CD4-positive, alpha-beta T cell treated with Interleukin-1 beta for 1 hour (primary cell): ENCODE measurements at regions not wholly inside any gene's neighbourhood (a gene's known extent, or its start where the extent isn't known, plus 50 kb on each side); places are given as distances from the start of the nearest gene placed in this dataset.

ENCODE experiments used
- DNase-seq, 2 donors: peaks; one replicate each; pipeline ENCODE4 v3.0.0-alpha.2; 2020 to 2022

- DNase-seq, result no peak
These were observed 154.6 kb upstream of the GDF10 start for GRCh38 chr10:47145290-47145934.

- DNase-seq, result no peak
These were observed 153.4 kb upstream of the GDF10 start for GRCh38 chr10:47146572-47146971.

GRCh38 chr10:47147186-47147585 lies 152.8 kb upstream of the GDF10 start:
- no peak for DNase-seq

GRCh38 chr10:47150581-47150980 lies 149.4 kb upstream of the GDF10 start:
- no peak for DNase-seq

GRCh38 chr10:47151920-47152319 lies 148.1 kb upstream of the GDF10 start:
- no peak for DNase-seq

GRCh38 chr10:47152861-47153349 lies 147.1 kb upstream of the GDF10 start:
- no peak for DNase-seq

GRCh38 chr10:47154762-47155161 lies 145.2 kb upstream of the GDF10 start:
- DNase-seq, result no peak

GRCh38 chr10:47156873-47157272 lies 143.1 kb upstream of the GDF10 start:
- DNase-seq, result no peak

- DNase-seq, result no peak
These were observed 141.6 kb upstream of the GDF10 start for GRCh38 chr10:47158116-47159071.

GRCh38 chr10:47159361-47160260 lies 140.4 kb upstream of the GDF10 start:
- no peak for DNase-seq

- no peak for DNase-seq
These were observed 139.6 kb upstream of the GDF10 start for GRCh38 chr10:47160261-47160908.

GRCh38 chr10:47160967-47161366 lies 139.0 kb upstream of the GDF10 start:
- no peak for DNase-seq

- no peak for DNase-seq
These were observed 138.5 kb upstream of the GDF10 start for GRCh38 chr10:47161465-47161864.

GRCh38 chr10:47164126-47164799 lies 135.7 kb upstream of the GDF10 start:
- DNase-seq, result no peak

GRCh38 chr10:47164800-47165128 lies 135.2 kb upstream of the GDF10 start:
- DNase-seq, result no peak

GRCh38 chr10:47165168-47165710 lies 134.8 kb upstream of the GDF10 start:
- DNase-seq, result peak in 1 of 2 donors; percentile 3

- DNase-seq, result peak; percentile 45 to 69
These were observed 134.1 kb upstream of the GDF10 start for GRCh38 chr10:47165711-47166404.

GRCh38 chr10:47166405-47166777 lies 133.6 kb upstream of the GDF10 start:
- DNase-seq, result no peak

- peak in 1 of 2 donors; percentile 38 for DNase-seq
These were observed 133.0 kb upstream of the GDF10 start for GRCh38 chr10:47166808-47167581.

- no peak for DNase-seq
These were observed 132.4 kb upstream of the GDF10 start for GRCh38 chr10:47167591-47167990.
